OCI-LY7 (cell line): ENCODE measurements at regions not wholly inside any gene's neighbourhood (a gene's known extent, or its start where the extent isn't known, plus 50 kb on each side); places are given as distances from the start of the nearest gene placed in this dataset.

ENCODE experiments used
- EZH2phosphoT487 ChIP-seq: fragments of 200-600 bp; sonication (generic); IDR thresholded peaks from 2 replicates; pipeline ENCODE4 v1.6.1; 2018; ENCODE audit warnings: low read depth, borderline replicate concordance, mild to moderate bottlenecking, mixed run types, antibody characterized with exemption, low read length, moderate library complexity, mixed read lengths
- TF ChIP-seq, protein P1 (sequence below): fragments of 200-600 bp; sonication (generic); conservative IDR thresholded peaks from 2 replicates; pipeline ENCODE4 v1.5.1; 2014; ENCODE audit warnings: mild to moderate bottlenecking, antibody characterized with exemption, low read length, moderate library complexity, mixed read lengths

- TF ChIP-seq, protein P1, sequence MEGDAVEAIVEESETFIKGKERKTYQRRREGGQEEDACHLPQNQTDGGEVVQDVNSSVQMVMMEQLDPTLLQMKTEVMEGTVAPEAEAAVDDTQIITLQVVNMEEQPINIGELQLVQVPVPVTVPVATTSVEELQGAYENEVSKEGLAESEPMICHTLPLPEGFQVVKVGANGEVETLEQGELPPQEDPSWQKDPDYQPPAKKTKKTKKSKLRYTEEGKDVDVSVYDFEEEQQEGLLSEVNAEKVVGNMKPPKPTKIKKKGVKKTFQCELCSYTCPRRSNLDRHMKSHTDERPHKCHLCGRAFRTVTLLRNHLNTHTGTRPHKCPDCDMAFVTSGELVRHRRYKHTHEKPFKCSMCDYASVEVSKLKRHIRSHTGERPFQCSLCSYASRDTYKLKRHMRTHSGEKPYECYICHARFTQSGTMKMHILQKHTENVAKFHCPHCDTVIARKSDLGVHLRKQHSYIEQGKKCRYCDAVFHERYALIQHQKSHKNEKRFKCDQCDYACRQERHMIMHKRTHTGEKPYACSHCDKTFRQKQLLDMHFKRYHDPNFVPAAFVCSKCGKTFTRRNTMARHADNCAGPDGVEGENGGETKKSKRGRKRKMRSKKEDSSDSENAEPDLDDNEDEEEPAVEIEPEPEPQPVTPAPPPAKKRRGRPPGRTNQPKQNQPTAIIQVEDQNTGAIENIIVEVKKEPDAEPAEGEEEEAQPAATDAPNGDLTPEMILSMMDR, result no peak
- no peak for TF ChIP-seq EZH2phosphoT487
These were observed 171.4 kb downstream of the SUCLA2 start for GRCh38 chr13:47829690-47830089.
